ENCODE measurements at regions not wholly inside any gene's neighbourhood (a gene's known extent, or its start where the extent isn't known, plus 50 kb on each side); places are given as distances from the start of the nearest gene placed in this dataset.
"Not testable (repeated sequence)": the region's sequence is repeated elsewhere in the genome, so short reads cannot be mapped to it uniquely, and the experiment has no call there.

DNA sequence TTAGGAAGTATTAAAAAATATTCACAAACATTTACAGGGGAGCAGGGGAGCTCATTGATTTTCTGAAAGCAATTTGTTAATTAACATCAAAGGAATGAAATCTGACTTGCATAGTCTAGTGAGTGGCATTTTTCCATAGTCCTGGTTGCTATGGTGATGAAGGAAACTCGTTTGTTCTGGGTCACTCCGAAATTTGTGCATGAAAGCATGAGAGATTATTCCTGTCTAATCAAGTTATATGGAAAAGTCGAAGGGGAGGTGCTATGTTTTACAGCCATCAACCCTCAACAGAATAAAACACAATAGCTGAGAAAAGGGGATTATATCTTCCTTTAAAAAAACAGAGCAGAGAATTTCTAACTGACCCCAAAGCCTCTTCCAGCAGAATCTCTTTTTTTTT lies 1495.7 kb upstream of the WWC1 start:
- H3K27ac ChIP-seq = no peak overlapping the region
- no peak for TF ChIP-seq CTCF (conservative IDR thresholded peaks at IDR 0.05)

DNA sequence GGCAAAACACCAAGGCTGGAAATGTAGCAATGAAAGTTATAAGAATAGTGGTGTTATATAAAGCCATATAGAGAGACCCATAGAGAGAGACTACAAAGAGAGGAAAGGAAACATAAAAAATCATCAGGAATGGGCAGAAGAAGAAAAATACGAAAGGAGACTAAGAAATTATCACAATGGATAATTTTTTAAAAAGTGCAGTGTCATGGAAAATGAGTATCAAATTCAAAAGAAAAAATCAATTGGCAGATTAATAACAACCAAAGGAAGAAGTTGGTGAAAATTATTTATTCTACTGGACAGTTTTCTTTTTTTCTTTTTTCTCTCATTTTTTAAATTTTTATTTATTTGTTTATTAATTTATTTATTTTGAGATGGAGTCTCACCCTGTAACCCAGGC lies 1488.4 kb upstream of the WWC1 start:
- TF ChIP-seq CTCF (conservative IDR thresholded peaks at IDR 0.05) = no peak

DNA sequence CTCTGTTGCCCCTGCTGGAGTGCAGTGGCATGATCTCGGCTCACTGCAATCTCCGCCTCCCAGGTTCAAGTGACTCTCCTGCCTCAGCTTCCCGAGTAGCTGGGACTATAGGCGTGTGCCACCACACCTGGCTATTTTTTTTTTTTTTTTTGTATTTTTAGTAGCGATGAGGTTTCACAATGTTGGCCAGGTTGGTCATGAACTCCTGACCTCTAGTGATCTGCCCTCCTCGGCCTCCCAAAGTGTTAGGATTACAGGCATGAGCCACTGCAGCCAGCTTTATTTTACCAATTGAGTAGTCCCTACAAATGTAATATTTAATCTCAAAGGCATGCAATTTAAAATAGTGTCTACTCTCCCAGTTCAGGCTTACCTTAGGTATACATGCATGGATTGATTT lies 1487.2 kb upstream of the WWC1 start:
- H3K27ac ChIP-seq = not testable (repeated sequence)

More for the DNA sequence above, 1488.4 kb upstream of the WWC1 start:
- H3K27ac ChIP-seq = no peak overlapping the region

GRCh38 chr5:166804693-166805092 lies 1486.8 kb upstream of the WWC1 start:
- not testable (repeated sequence) for H3K27ac ChIP-seq

DNA sequence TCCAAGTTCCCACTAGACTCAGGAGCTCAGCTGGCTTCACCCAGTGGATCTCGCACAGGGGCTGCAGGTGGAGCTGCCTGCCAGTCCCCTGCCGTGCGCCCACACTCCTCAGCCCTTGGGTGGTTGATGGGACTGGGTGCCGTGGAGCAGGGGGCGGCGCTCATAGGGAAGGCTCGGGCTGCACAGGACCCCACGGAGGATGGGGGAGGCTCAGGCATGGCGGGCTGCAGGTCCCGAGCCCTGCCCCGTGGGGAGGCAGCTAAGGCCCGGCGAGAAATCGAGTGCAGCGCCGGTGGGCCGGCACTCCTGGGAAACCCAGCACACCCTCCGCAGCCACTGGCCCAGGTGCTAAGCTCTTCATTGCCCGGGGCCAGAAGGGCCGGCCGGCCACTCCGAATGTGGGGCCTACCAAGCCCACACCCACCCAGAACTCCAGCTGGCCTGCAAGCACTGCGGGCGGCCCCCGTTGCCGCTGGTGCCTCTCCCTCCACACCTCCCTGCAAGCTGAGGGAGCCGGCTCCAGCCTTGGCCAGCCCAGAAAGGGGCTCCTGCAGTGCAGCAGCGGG lies 1481.3 kb upstream of the WWC1 start:
- not testable (repeated sequence) for H3K27ac ChIP-seq

DNA sequence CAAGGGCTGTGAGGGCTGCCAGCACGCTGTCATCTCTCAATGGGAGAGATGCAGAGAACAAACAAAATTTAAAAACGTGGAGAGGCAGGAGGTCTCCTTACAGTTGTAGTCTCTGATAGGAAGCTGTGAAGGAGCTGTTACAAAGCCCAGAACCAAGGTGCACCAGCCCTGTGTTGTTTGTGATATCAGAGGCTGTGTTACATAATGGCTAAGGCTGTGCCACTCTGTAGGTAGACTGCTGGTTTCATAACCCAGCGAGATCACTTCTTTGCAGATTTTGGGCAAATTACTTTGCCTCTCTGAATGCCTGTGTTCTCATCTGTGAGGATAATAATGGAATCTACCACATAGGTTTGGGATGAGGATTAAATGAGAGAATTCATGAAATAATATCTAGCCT lies 1480.7 kb upstream of the WWC1 start:
- no peak overlapping the region for H3K27ac ChIP-seq
- TF ChIP-seq CTCF (conservative IDR thresholded peaks at IDR 0.05) = no peak

GRCh38 chr5:166823360-166823759 lies 1468.1 kb upstream of the WWC1 start:
- H3K27ac ChIP-seq = no peak overlapping the region
- no peak for TF ChIP-seq CTCF (conservative IDR thresholded peaks at IDR 0.05)

GRCh38 chr5:166834246-166834645 lies 1457.2 kb upstream of the WWC1 start:
- TF ChIP-seq CTCF (conservative IDR thresholded peaks at IDR 0.05) = no peak
- no peak overlapping the region for H3K27ac ChIP-seq

DNA sequence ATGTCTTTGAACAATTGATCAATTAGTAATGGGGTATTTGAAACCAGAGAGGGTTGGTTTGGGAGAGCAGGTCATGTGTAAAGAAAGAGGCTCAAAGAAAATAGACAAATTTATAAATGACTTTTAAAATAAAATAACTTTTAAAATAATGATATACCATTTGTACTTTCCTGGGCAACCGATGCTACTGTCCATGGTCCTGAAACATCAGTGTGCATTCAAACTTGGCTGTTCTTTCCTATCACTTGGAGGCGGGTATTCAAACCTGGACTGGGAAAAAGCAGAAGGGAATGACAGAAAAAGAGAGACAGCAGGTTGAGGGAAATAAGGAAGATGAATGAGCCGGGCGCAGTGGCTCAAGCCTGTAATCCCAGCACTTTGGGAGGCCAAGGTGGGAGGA lies 1446.4 kb upstream of the WWC1 start:
- TF ChIP-seq CTCF (conservative IDR thresholded peaks at IDR 0.05) = no peak
- H3K27ac ChIP-seq = no peak overlapping the region
